ENCODE measurements at regions not wholly inside any gene's neighbourhood (a gene's known extent, or its start where the extent isn't known, plus 50 kb on each side); places are given as distances from the start of the nearest gene placed in this dataset.

- DNase-seq = no peak
Observed at GRCh38 chr13:44263751-44264620, 109.6 kb upstream of the SERP2 start.

GRCh38 chr13:44266305-44266704, 107.3 kb upstream of the SERP2 start:
- DNase-seq = no peak

GRCh38 chr13:44266772-44267171, 106.9 kb upstream of the SERP2 start:
- no peak for DNase-seq

- no peak for DNase-seq
Observed at GRCh38 chr13:44267203-44267602, 106.4 kb upstream of the SERP2 start.

GRCh38 chr13:44267980-44268379, 105.6 kb upstream of the SERP2 start:
- no peak for DNase-seq

- no peak for DNase-seq
Observed at GRCh38 chr13:44268980-44269379, 104.6 kb upstream of the SERP2 start.

- no peak for DNase-seq
Observed at GRCh38 chr13:44270150-44270549, 103.5 kb upstream of the SERP2 start.

GRCh38 chr13:44271031-44271455, 102.6 kb upstream of the SERP2 start:
- DNase-seq = no peak

GRCh38 chr13:44271473-44271872, 102.2 kb upstream of the SERP2 start:
- DNase-seq = no peak

- DNase-seq = no peak
Observed at GRCh38 chr13:44271915-44272341, 101.7 kb upstream of the SERP2 start.

- no peak for DNase-seq
Observed at GRCh38 chr13:44272692-44273091, 100.9 kb upstream of the SERP2 start.

- no peak for DNase-seq
Observed at GRCh38 chr13:44273216-44273615, 100.4 kb upstream of the SERP2 start.

- no peak for DNase-seq
Observed at GRCh38 chr13:44273991-44274770, 99.4 kb upstream of the SERP2 start.

GRCh38 chr13:44274771-44275205, 98.8 kb upstream of the SERP2 start:
- no peak for DNase-seq

- no peak for DNase-seq
Observed at GRCh38 chr13:44275381-44275780, 98.2 kb upstream of the SERP2 start.

- DNase-seq = no peak
Observed at GRCh38 chr13:44276061-44276460, 97.6 kb upstream of the SERP2 start.

GRCh38 chr13:44277459-44277858, 96.2 kb upstream of the SERP2 start:
- DNase-seq = no peak

- DNase-seq = no peak
Observed at GRCh38 chr13:44278166-44278565, 95.5 kb upstream of the SERP2 start.

- no peak for DNase-seq
Observed at GRCh38 chr13:44280456-44280855, 93.2 kb upstream of the SERP2 start.

GRCh38 chr13:44281252-44282000, 92.2 kb upstream of the SERP2 start:
- DNase-seq = no peak

- no peak for DNase-seq
Observed at GRCh38 chr13:44283600-44283999, 90.0 kb upstream of the SERP2 start.

- no peak for DNase-seq
Observed at GRCh38 chr13:44287958-44288357, 85.7 kb upstream of the SERP2 start.

- DNase-seq = no peak
Observed at GRCh38 chr13:44292545-44292944, 81.1 kb upstream of the SERP2 start.

All from SW 1271 (cell line).